GM23338 (cell line): ENCODE measurements at regions not wholly inside any gene's neighbourhood (a gene's known extent, or its start where the extent isn't known, plus 50 kb on each side); places are given as distances from the start of the nearest gene placed in this dataset.

Experiments
- ATAC-seq: fragments of 200-7000 bp; cut with Tn5 transposase; 3 replicates; pipeline ENCODE4 v1.9.1; 2020
- DNase-seq: peaks from one replicate; pipeline ENCODE4 v3.0.0-alpha.2; 2015; ENCODE audit warnings: low spot score
- H2AFZ ChIP-seq: fragments of 200-600 bp; sonication (generic); 2 replicates; pipeline ENCODE4 v1.8.0; 2016; ENCODE audit warnings: antibody characterized with exemption, mild to moderate bottlenecking, moderate library complexity
- H3F3A ChIP-seq: fragments of 200-600 bp; sonication (generic); replicated peaks from 2 replicates; pipeline ENCODE4 v1.8.0; 2017; ENCODE audit warnings: antibody characterized with exemption, mixed run types, low read depth
- H3K27ac ChIP-seq: fragments of 200-600 bp; sonication (generic); 2 replicates; pipeline ENCODE4 v1.6.1; 2016; ENCODE audit warnings: low read depth
- H3K27me3 ChIP-seq: fragments of 200-600 bp; sonication (generic); 2 replicates; pipeline ENCODE4 v1.8.0; 2016; ENCODE audit warnings: mild to moderate bottlenecking, mixed run types, moderate library complexity; ENCODE audit not compliant: insufficient read depth
- H3K36me3 ChIP-seq: fragments of 200-600 bp; sonication (generic); 2 replicates; pipeline ENCODE4 v1.8.0; 2016; ENCODE audit warnings: mild to moderate bottlenecking; ENCODE audit not compliant: insufficient read depth
- H3K4me1 ChIP-seq: fragments of 200-600 bp; sonication (generic); 2 replicates; pipeline ENCODE4 v1.8.0; 2016; ENCODE audit warnings: mild to moderate bottlenecking, moderate library complexity; ENCODE audit not compliant: insufficient read depth
- H3K4me2 ChIP-seq: fragments of 200-600 bp; sonication (generic); 2 replicates; pipeline ENCODE4 v1.7.1; 2017; ENCODE audit warnings: mixed run types
- H3K4me3 ChIP-seq: fragments of 200-600 bp; sonication (generic); 2 replicates; pipeline ENCODE4 v1.6.1; 2016; ENCODE audit warnings: mixed run types
- H3K79me2 ChIP-seq: fragments of 200-600 bp; sonication (generic); replicated peaks from 2 replicates; pipeline ENCODE4 v1.8.0; 2017; ENCODE audit warnings: mild to moderate bottlenecking; ENCODE audit not compliant: insufficient read depth
- H3K9me2 ChIP-seq: fragments of 200-600 bp; sonication (generic); 2 replicates; pipeline ENCODE4 v1.8.0; 2017; ENCODE audit not compliant: insufficient read depth
- H4K20me1 ChIP-seq: fragments of 200-600 bp; sonication (generic); replicated peaks from 2 replicates; pipeline ENCODE4 v1.8.0; 2017; ENCODE audit warnings: mild to moderate bottlenecking; ENCODE audit not compliant: insufficient read depth
- H3K27ac Mint-ChIP-seq: 2 replicates; pipeline ENCODE4 v1.8.0; 2020; ENCODE audit warnings: inconsistent platforms, mild to moderate bottlenecking, moderate library complexity, mixed read lengths
- H3K27me3 Mint-ChIP-seq: 3 replicates; pipeline ENCODE4 v1.8.0; 2022; ENCODE audit warnings: low read depth, mild to moderate bottlenecking, moderate library complexity, mixed read lengths, inconsistent platforms; ENCODE audit not compliant: insufficient read depth, poor library complexity
- H3K36me3 Mint-ChIP-seq: 3 replicates; pipeline ENCODE4 v1.8.0; 2021; ENCODE audit warnings: low read depth, mild to moderate bottlenecking, inconsistent platforms, moderate library complexity, mixed read lengths
- H3K4me1 Mint-ChIP-seq: 3 replicates; pipeline ENCODE4 v1.8.0; 2020; ENCODE audit warnings: mild to moderate bottlenecking, inconsistent platforms, mixed read lengths
- H3K4me3 Mint-ChIP-seq: 3 replicates; pipeline ENCODE4 v1.8.0; 2021; ENCODE audit warnings: moderate library complexity, mild to moderate bottlenecking, inconsistent platforms, mixed read lengths
- H3K9me3 Mint-ChIP-seq: 3 replicates; pipeline ENCODE4 v1.8.0; 2020; ENCODE audit warnings: moderate library complexity, mild to moderate bottlenecking, inconsistent platforms, mixed read lengths
- CREB1 ChIP-seq: fragments of 250-450 bp; sonication (Bioruptor Pico); IDR thresholded peaks from 2 replicates; pipeline ENCODE4 v1.5.0; 2020; ENCODE audit warnings: low read depth, mild to moderate bottlenecking, moderate library complexity
- CTCF ChIP-seq, 2 experiments: fragments of 200-600 bp in 1 of 2; sonication (generic) in 1 of 2; conservative IDR thresholded peaks; 2 replicates each; pipeline versions ENCODE4 v1.5.1 to v1.6.1; 2016 to 2017; ENCODE audit warnings: antibody characterized with exemption in 2 of 2, low read depth in 2 of 2, mild to moderate bottlenecking in 2 of 2, moderate library complexity in 1 of 2
- EZH2 ChIP-seq: fragments of 200-600 bp; sonication (generic); IDR thresholded peaks from one replicate; pipeline ENCODE4 v1.8.0; 2017; ENCODE audit warnings: antibody characterized with exemption, mild to moderate bottlenecking, low read depth; ENCODE audit not compliant: unreplicated experiment
- EZH2phosphoT487 ChIP-seq: fragments of 200-600 bp; sonication (generic); IDR thresholded peaks from one replicate; pipeline ENCODE4 v1.8.1; 2018; ENCODE audit warnings: antibody characterized with exemption; ENCODE audit not compliant: unreplicated experiment
- JUNB ChIP-seq: IDR thresholded peaks from one replicate; pipeline ENCODE4 v1.6.1; 2016; ENCODE audit warnings: antibody characterized with exemption; ENCODE audit not compliant: unreplicated experiment
- NANOG ChIP-seq: IDR thresholded peaks from 2 replicates; pipeline ENCODE4 v1.6.1; 2016; ENCODE audit warnings: antibody characterized with exemption, borderline replicate concordance
- POLR2AphosphoS5 ChIP-seq: IDR thresholded peaks from 2 replicates; pipeline ENCODE4 v1.6.1; 2016; ENCODE audit warnings: antibody characterized with exemption, low read depth
- STAT1 ChIP-seq: IDR thresholded peaks from one replicate; pipeline ENCODE4 v1.6.1; 2016; ENCODE audit warnings: antibody characterized with exemption; ENCODE audit not compliant: unreplicated experiment
- ZNF114 ChIP-seq: fragments of 250-450 bp; sonication (Bioruptor Pico); IDR thresholded peaks from 2 replicates; pipeline ENCODE4 v1.5.0; 2020; ENCODE audit warnings: mild to moderate bottlenecking, moderate library complexity
- ZNF331 ChIP-seq: fragments of 250-450 bp; sonication (Bioruptor Pico); IDR thresholded peaks from 2 replicates; pipeline ENCODE4 v1.5.0; 2020; ENCODE audit warnings: low read depth, mild to moderate bottlenecking, moderate library complexity
- TF ChIP-seq, protein P1 (sequence below): fragments of 250-450 bp; sonication (Bioruptor Pico); IDR thresholded peaks from 2 replicates; pipeline ENCODE4 v1.5.0; 2020; ENCODE audit warnings: mild to moderate bottlenecking, moderate library complexity
- TF ChIP-seq, protein P2 (sequence below): IDR thresholded peaks from one replicate; pipeline ENCODE4 v1.6.1; 2018; ENCODE audit warnings: antibody characterized with exemption; ENCODE audit not compliant: unreplicated experiment
- TF ChIP-seq, protein P3 (sequence below): IDR thresholded peaks from 2 replicates; pipeline ENCODE4 v1.6.1; 2016; ENCODE audit warnings: antibody characterized with exemption

DNA sequence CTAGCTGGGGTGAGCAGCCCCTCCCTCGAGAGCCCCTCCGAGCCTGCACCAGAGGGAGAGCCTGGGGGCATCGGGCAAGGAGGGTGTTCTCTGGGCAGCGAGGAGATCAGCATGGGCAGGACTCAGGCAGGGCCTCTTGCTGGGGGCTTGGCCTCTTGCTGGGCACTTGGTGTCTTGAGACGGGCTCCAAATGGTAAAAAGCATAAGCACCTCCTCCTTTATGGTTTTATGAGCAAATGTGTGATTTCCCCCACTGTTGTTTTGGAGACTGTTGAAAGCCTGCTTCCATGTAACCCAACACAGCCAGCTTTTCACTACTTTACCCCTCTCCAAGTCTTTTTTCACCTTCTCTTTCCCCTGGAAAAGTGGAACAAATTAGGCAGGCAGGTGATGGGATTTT, 239.3 kb downstream of the TLE3 start:
- ATAC-seq (no peak), DNase-seq (no peak)
- Histone ChIP-seq H3K27ac (no peak overlapping the region), H3K4me2 (no peak overlapping the region), H3K79me2 (no peaks in the 10 kb centered on the region), H3K27me3 (no peaks in the 10 kb centered on the region), H3K4me3 (no peak overlapping the region), H3F3A (no peaks in the 10 kb centered on the region), H4K20me1 (no peaks in the 10 kb centered on the region), H3K4me1 (no peaks in the 10 kb centered on the region; the same call in 1 of the 2 replicates), H3K9me2 (no peaks in the 10 kb centered on the region), H3K36me3 (no peaks in the 10 kb centered on the region), H2AFZ (no peak overlapping the region)
- TF ChIP-seq, protein P1, sequence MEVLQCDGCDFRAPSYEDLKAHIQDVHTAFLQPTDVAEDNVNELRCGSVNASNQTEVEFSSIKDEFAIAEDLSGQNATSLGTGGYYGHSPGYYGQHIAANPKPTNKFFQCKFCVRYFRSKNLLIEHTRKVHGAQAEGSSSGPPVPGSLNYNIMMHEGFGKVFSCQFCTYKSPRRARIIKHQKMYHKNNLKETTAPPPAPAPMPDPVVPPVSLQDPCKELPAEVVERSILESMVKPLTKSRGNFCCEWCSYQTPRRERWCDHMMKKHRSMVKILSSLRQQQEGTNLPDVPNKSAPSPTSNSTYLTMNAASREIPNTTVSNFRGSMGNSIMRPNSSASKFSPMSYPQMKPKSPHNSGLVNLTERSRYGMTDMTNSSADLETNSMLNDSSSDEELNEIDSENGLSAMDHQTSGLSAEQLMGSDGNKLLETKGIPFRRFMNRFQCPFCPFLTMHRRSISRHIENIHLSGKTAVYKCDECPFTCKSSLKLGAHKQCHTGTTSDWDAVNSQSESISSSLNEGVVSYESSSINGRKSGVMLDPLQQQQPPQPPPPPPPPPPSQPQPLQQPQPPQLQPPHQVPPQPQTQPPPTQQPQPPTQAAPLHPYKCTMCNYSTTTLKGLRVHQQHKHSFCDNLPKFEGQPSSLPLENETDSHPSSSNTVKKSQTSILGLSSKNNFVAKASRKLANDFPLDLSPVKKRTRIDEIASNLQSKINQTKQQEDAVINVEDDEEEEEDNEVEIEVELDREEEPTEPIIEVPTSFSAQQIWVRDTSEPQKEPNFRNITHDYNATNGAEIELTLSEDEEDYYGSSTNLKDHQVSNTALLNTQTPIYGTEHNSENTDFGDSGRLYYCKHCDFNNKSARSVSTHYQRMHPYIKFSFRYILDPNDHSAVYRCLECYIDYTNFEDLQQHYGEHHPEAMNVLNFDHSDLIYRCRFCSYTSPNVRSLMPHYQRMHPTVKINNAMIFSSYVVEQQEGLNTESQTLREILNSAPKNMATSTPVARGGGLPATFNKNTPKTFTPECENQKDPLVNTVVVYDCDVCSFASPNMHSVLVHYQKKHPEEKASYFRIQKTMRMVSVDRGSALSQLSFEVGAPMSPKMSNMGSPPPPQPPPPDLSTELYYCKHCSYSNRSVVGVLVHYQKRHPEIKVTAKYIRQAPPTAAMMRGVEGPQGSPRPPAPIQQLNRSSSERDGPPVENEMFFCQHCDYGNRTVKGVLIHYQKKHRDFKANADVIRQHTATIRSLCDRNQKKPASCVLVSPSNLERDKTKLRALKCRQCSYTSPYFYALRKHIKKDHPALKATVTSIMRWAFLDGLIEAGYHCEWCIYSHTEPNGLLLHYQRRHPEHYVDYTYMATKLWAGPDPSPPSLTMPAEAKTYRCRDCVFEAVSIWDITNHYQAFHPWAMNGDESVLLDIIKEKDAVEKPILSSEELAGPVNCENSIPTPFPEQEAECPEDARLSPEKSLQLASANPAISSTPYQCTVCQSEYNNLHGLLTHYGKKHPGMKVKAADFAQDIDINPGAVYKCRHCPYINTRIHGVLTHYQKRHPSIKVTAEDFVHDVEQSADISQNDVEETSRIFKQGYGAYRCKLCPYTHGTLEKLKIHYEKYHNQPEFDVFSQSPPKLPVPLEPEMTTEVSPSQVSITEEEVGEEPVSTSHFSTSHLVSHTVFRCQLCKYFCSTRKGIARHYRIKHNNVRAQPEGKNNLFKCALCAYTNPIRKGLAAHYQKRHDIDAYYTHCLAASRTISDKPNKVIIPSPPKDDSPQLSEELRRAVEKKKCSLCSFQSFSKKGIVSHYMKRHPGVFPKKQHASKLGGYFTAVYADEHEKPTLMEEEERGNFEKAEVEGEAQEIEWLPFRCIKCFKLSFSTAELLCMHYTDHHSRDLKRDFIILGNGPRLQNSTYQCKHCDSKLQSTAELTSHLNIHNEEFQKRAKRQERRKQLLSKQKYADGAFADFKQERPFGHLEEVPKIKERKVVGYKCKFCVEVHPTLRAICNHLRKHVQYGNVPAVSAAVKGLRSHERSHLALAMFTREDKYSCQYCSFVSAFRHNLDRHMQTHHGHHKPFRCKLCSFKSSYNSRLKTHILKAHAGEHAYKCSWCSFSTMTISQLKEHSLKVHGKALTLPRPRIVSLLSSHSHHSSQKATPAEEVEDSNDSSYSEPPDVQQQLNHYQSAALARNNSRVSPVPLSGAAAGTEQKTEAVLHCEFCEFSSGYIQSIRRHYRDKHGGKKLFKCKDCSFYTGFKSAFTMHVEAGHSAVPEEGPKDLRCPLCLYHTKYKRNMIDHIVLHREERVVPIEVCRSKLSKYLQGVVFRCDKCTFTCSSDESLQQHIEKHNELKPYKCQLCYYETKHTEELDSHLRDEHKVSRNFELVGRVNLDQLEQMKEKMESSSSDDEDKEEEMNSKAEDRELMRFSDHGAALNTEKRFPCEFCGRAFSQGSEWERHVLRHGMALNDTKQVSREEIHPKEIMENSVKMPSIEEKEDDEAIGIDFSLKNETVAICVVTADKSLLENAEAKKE, result no peak
- no peak for TF ChIP-seq STAT1
- TF ChIP-seq, protein P2, sequence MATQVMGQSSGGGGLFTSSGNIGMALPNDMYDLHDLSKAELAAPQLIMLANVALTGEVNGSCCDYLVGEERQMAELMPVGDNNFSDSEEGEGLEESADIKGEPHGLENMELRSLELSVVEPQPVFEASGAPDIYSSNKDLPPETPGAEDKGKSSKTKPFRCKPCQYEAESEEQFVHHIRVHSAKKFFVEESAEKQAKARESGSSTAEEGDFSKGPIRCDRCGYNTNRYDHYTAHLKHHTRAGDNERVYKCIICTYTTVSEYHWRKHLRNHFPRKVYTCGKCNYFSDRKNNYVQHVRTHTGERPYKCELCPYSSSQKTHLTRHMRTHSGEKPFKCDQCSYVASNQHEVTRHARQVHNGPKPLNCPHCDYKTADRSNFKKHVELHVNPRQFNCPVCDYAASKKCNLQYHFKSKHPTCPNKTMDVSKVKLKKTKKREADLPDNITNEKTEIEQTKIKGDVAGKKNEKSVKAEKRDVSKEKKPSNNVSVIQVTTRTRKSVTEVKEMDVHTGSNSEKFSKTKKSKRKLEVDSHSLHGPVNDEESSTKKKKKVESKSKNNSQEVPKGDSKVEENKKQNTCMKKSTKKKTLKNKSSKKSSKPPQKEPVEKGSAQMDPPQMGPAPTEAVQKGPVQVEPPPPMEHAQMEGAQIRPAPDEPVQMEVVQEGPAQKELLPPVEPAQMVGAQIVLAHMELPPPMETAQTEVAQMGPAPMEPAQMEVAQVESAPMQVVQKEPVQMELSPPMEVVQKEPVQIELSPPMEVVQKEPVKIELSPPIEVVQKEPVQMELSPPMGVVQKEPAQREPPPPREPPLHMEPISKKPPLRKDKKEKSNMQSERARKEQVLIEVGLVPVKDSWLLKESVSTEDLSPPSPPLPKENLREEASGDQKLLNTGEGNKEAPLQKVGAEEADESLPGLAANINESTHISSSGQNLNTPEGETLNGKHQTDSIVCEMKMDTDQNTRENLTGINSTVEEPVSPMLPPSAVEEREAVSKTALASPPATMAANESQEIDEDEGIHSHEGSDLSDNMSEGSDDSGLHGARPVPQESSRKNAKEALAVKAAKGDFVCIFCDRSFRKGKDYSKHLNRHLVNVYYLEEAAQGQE, result no peak
- no peak for TF ChIP-seq NANOG
- no peak for TF ChIP-seq POLR2AphosphoS5
- no peak for TF ChIP-seq CREB1
- no peak for TF ChIP-seq ZNF331
- no peak for TF ChIP-seq JUNB
- TF ChIP-seq CTCF (conservative IDR thresholded peaks at IDR 0.05; ENCODE audit: low read depth in 2 of 2), result no peak
- TF ChIP-seq EZH2, result no peak
- no peak for TF ChIP-seq ZNF114
- TF ChIP-seq EZH2phosphoT487, result no peak
- TF ChIP-seq, protein P3, sequence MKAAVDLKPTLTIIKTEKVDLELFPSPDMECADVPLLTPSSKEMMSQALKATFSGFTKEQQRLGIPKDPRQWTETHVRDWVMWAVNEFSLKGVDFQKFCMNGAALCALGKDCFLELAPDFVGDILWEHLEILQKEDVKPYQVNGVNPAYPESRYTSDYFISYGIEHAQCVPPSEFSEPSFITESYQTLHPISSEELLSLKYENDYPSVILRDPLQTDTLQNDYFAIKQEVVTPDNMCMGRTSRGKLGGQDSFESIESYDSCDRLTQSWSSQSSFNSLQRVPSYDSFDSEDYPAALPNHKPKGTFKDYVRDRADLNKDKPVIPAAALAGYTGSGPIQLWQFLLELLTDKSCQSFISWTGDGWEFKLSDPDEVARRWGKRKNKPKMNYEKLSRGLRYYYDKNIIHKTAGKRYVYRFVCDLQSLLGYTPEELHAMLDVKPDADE, result no peak
- H3K36me3 Mint-ChIP-seq, result no peaks in the 10 kb centered on the region
- peaks cover 7% of the 10 kb centered on the region for H3K27me3 Mint-ChIP-seq
- H3K27ac Mint-ChIP-seq, result no peak overlapping the region
- H3K9me3 Mint-ChIP-seq, result no peaks in the 10 kb centered on the region
- no peak overlapping the region for H3K4me3 Mint-ChIP-seq
- peaks cover 23% of the 10 kb centered on the region for H3K4me1 Mint-ChIP-seq
